ENCODE measurements at regions not wholly inside any gene's neighbourhood (a gene's known extent, or its start where the extent isn't known, plus 50 kb on each side); places are given as distances from the start of the nearest gene placed in this dataset.
"Not testable (repeated sequence)": the region's sequence is repeated elsewhere in the genome, so short reads cannot be mapped to it uniquely, and the experiment has no call there.

DNA sequence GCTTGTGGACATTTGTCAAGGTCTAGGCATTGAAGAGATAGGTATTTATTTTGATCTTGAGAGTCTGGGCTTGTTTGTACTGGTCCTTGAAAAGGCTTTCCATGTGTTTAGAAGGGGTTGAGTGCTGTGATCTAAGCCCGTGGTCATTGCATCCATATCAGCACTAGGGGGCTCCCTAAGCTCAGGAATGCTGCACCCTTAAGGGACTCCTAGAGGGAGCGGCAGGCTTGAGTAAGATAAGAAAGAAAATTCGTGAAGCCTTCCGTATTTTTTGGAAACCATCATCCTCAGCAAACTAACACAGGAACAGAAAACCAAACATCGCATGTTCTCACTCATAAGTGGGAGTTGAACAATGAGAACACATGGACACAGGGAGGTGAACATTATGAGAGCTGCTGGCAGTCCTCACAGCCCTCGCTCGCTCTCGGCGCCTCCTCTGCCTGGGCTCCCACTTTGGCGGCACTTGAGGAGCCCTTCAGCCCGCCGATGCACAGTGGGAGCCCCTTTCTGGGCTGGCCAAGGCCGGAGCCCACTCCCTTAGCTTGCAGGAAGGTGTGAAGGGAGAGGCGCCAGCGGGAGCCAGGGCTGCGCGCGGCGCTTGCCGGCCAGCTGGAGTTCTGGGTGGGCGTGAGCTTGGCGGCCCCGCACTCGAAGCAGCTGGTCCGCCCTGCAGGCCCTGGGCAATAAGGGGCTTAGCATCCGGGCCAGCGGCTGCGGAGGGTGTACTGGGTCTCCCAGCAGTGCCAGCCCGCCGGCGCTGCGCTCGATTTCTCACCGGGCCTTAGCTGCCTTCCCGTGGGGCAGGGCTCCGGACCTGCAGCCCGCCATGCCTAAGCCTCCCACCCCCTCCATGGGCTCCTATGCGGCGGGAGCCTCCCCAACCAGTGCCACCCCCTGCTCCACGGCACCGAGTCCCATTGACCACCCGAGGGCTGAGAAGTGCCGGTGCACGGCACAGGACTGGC is 201.2 kb upstream of the PCDH18 start:
- FAIRE-seq = not testable (repeated sequence)

DNA sequence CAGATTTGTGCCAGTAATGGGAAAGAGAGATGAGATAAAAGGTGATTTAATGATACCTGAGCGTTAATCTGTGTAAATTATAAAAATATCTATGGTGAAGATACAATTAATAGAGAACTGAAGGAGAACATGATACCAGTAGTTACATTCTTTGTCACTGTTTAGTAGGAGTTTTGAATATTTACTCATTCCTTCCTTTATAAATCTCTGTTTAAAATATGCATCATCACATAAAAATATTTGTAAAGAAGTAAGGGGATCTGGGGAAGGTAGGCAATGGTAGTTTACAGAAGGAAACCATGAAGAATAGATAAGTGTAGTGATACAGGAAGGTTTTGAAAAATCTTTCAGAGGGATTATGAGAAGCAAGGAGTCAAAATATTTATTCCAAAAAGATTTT is 190.6 kb upstream of the PCDH18 start:
- no peak for FAIRE-seq

- no peak for FAIRE-seq
Observed at GRCh38 chr4:137711502-137711901, 179.2 kb upstream of the PCDH18 start.

- no peak for FAIRE-seq
Observed at GRCh38 chr4:137707626-137708025, 175.3 kb upstream of the PCDH18 start.

DNA sequence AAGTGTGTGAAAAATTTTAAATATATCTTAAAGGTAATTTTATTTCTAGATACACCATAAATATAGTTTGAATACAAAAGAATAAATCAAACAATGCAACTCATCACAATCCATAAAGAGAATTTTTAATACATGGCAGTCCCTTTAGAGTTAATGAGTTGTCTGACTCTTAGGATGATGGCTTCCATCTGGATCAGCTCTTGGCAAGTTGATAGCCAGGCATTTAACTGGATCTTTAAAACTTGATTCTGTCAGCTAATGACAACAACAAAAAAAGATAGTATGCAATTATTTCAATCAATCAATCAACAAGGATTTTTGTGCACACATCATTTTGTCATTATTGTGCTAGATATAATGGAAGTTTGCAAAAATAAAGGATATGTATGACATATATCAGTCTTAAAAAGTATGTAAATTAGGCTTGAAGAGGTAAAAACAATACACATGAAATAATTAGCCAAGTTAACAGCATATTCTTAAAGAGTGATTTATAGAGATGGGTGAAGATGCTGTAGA is 174.9 kb upstream of the PCDH18 start:
- no peak for FAIRE-seq

- no peak for FAIRE-seq
Observed at GRCh38 chr4:137705171-137705783, 173.0 kb upstream of the PCDH18 start.

- FAIRE-seq = no peak
Observed at GRCh38 chr4:137703195-137703594, 170.9 kb upstream of the PCDH18 start.

GRCh38 chr4:137702512-137702911 is 170.2 kb upstream of the PCDH18 start:
- FAIRE-seq = no peak

- no peak for FAIRE-seq
Observed at GRCh38 chr4:137701401-137701800, 169.1 kb upstream of the PCDH18 start.

GRCh38 chr4:137700751-137701150 is 168.5 kb upstream of the PCDH18 start:
- FAIRE-seq = no peak

GRCh38 chr4:137700072-137700471 is 167.8 kb upstream of the PCDH18 start:
- FAIRE-seq = no peak

GRCh38 chr4:137694138-137694537 is 161.8 kb upstream of the PCDH18 start:
- FAIRE-seq = no peak

GRCh38 chr4:137693641-137694040 is 161.3 kb upstream of the PCDH18 start:
- FAIRE-seq = no peak

DNA sequence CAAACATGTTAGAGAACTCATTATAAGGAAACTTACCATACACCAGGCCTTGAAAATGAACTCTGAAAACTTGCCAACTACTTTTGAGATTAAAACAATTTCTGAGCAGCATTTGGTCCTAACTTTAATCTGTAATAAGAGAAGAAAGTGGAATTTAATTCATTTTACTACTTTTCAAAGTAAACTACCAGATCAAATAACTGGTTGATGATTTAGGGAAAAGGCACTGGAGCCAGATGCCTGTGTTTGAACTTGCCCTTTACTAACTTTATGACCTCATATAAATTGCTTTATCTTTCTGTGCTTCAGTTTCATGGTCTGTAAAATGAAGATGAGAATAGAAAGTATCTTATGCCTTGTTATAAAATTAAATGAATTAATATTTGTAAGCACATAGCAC is 159.9 kb upstream of the PCDH18 start:
- FAIRE-seq = no peak

- no peak for FAIRE-seq
Observed at GRCh38 chr4:137688651-137689050, 156.4 kb upstream of the PCDH18 start.

DNA sequence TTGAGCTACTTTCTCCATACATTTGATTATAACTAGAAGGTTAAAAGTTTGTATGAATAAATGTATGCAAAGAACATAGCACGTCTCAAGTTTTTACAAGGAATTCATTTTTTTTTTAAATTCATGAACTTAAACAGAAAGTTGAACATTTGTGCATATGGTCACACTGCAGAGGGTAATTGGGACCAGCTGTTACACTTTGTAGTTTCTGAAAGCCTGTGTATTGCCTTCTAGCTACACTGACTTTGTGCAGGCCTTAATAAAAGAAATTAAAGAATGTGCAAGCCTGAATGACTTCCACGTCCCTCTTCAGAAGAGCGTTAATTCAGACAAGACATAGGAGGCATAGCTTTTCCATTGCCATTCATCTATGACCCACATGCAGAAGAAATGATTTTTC is 153.1 kb upstream of the PCDH18 start:
- no peak for FAIRE-seq

DNA sequence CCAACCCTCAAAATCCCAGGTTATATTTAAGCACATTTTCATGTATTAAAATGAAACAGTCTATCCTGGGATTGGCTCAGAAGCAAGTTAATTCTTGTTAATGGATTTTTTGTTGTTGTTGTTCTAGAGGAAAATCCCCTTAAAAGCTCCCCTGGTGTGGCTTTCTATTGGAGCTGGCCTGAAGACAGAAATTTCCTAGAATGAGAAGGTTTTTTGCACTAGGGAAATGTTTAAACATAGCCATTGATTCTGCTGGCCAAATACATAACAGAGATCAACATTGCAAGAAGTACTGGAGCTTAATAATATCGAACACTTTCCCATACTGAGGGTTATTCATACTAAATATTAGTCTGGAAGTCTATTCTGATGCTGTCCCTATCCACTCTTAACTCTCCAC is 148.8 kb upstream of the PCDH18 start:
- no peak for FAIRE-seq

- FAIRE-seq = no peak
Observed at GRCh38 chr4:137678796-137679195, 146.5 kb upstream of the PCDH18 start.

GRCh38 chr4:137677863-137678262 is 145.6 kb upstream of the PCDH18 start:
- no peak for FAIRE-seq

DNA sequence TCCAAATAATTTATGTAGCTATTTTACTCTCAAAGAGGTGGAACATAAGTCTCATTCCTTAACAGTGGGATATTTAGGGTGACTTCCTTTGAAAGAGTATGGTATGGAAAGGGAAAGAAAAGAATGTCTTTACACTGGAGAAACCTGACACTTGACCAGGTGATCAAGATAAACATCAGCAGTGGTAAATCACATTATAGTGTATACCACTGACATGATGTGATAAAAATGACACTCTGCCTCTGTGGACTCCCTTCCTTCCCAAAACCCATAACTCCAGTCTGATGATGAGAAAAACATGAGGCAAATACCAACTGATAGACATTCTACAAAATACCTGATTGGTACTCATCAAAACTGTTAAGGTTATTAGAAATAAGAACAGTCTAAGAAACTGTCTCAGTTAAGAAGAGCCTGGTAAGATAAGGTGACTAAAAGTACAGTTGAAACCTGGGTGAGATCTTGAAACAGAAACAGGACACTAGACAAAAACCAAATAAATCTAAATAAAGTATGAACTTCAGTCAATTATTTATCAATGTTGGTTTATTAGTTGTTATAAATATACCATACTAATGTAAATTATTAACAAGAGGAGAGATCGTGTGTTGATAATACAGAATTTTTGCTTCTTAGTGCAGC is 144.2 kb upstream of the PCDH18 start:
- FAIRE-seq = no peak

- no peak for FAIRE-seq
Observed at GRCh38 chr4:137674066-137674465, 141.8 kb upstream of the PCDH18 start.

DNA sequence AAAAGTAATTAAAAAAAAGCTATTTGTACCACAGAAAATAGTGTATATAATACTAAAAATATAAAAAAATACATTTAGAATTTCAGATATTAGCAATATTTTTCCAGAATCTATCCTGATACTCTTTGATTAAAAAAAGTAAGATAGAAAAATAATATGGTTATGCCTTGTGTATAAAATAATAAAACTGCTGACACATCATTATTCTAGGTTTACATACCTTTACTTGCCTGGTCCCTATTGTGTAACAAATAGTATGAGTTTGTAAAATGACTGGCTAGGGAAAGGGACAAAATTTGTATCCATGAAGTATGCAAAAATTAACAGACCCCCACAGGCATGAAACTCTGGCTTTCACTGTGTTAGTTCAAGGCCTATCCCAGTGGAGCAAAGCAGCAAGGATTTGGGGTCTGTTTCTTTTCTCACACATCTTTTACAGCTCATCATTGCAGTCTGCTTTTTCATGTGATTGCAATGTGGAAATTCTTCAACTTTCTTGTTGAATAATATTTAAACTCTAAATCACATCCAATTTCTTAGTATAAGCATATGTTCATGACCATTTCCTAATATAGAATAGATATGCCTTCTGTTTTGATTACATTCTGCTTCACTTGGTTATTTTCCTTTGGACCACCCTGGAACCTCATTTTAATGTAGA is 136.7 kb upstream of the PCDH18 start:
- FAIRE-seq = peak; percentile 31

DNA sequence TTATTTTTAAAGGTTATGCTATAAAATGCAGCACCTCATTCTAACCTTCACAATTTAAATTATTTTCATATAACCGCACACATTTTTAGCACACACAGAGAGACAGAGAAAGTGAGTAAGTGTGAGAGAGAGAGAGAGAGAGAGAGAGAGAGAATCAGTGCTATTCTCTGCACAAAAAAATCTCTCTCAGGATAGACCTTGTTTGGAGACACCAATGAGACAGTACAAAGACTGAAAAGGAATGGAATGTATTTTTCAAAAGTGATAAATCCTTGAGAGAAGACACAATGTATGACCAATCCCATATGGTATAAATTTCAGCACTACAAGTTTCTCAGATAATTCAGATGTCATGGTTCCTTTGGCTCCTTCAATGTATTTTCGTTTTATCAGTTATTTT is 132.1 kb upstream of the PCDH18 start:
- FAIRE-seq = no peak
